ENCODE measurements at regions not wholly inside any gene's neighbourhood (a gene's known extent, or its start where the extent isn't known, plus 50 kb on each side); places are given as distances from the start of the nearest gene placed in this dataset.

DNA sequence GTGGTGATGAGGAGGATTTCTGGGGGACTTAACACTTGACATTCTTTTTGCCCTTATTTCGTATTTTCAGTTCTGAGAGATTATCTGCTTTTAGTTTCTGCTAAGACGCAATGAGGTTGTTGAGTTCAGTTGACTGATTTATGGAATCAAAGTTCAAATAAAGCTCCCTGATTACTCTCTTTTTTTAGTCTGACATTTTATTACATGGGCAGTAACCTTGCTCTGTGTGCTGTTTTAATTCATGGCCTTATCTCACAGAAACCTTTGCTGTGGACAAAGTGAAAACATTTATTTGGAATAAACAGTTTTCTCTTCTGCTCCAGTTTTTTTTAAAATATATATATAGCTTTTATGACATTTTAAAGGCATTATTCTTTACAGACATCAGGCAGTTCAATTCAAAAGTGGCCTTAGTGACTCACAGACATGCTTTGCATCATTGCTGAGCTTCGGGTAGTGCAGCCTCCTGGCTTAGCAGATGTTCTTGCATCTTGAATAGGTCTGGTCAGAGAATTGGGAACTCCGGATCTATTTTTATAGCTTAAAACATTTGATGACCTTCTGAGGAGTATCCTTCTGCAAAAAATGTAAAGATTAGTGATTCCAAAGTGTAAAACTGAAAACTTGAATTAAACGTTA lies 162.9 kb downstream of the FAM170A start:
- no peaks in the 10 kb centered on the region for H3K4me1 ChIP-seq (ENCODE audit: insufficient read depth, insufficient read length)
- H3K9ac ChIP-seq (ENCODE audit: insufficient read length, low read depth): no peak overlapping the region
- no peaks in the 10 kb centered on the region for H3K36me3 ChIP-seq (ENCODE audit: insufficient read depth, insufficient read length, low read length)
- H3K9me3 ChIP-seq (ENCODE audit: insufficient read depth, low read length): no peaks in the 10 kb centered on the region
- DNase-seq (ENCODE audit: low read depth, low spot score): no peak
- H3K4me3 ChIP-seq (ENCODE audit: insufficient read length, low read depth): no peak overlapping the region
- no peak for TF ChIP-seq SUZ12 (IDR thresholded peaks at IDR 0.05; ENCODE audit: extremely low read depth, insufficient read depth, insufficient read length)
- no peak for TF ChIP-seq YY1 (IDR thresholded peaks at IDR 0.05; ENCODE audit: insufficient read depth, insufficient read length)
- no peak for TF ChIP-seq ZNF274 (IDR thresholded peaks at IDR 0.05; ENCODE audit: low read depth, low read length)
- H3K27me3 ChIP-seq (ENCODE audit: insufficient read depth, insufficient read length): no peaks in the 10 kb centered on the region

GRCh38 chr5:119795768-119796167 lies 166.4 kb downstream of the FAM170A start:
- TF ChIP-seq ZNF274 (IDR thresholded peaks at IDR 0.05; ENCODE audit: low read depth, low read length) (no peak), SUZ12 (IDR thresholded peaks at IDR 0.05; ENCODE audit: extremely low read depth, insufficient read depth, insufficient read length) (no peak), YY1 (IDR thresholded peaks at IDR 0.05; ENCODE audit: insufficient read depth, insufficient read length) (no peak)

DNA sequence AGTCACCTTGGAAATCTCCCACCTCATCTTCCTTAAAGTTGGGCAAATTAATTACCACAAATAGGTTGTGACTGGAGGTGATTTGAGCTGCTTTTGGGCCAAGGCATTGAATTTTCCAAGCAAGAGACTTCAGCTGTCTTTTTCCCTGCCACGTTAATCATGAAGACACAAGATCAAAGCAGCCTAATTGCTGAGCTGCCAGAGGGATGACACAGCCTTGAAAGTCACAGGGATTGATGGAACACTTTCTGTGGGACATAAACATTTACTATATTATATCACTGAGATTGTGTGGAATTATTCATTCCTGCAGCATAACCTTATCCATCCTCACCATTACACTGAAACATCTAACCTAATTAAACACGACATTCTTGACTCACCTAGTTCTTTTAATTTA lies 172.2 kb downstream of the FAM170A start:
- no peak overlapping the region for H3K4me3 ChIP-seq (ENCODE audit: insufficient read length, low read depth)
- H3K9ac ChIP-seq (ENCODE audit: insufficient read length, low read depth): no peak overlapping the region
- no peak for DNase-seq (ENCODE audit: low read depth, low spot score)
- H3K9me3 ChIP-seq (ENCODE audit: insufficient read depth, low read length): no peaks in the 10 kb centered on the region
- H3K27me3 ChIP-seq (ENCODE audit: insufficient read depth, insufficient read length): no peaks in the 10 kb centered on the region
- no peaks in the 10 kb centered on the region for H3K36me3 ChIP-seq (ENCODE audit: insufficient read depth, insufficient read length, low read length)
- TF ChIP-seq YY1 (IDR thresholded peaks at IDR 0.05; ENCODE audit: insufficient read depth, insufficient read length) (no peak), SUZ12 (IDR thresholded peaks at IDR 0.05; ENCODE audit: extremely low read depth, insufficient read depth, insufficient read length) (no peak), ZNF274 (IDR thresholded peaks at IDR 0.05; ENCODE audit: low read depth, low read length) (no peak)
- no peaks in the 10 kb centered on the region for H3K4me1 ChIP-seq (ENCODE audit: insufficient read depth, insufficient read length)

More at GRCh38 chr5:119795768-119796167, 166.4 kb downstream of the FAM170A start:
- DNase-seq (ENCODE audit: low read depth, low spot score): no peak
- no peaks in the 10 kb centered on the region for H3K36me3 ChIP-seq (ENCODE audit: insufficient read depth, insufficient read length, low read length)
- H3K9ac ChIP-seq (ENCODE audit: insufficient read length, low read depth): no peak overlapping the region
- no peak overlapping the region for H3K4me3 ChIP-seq (ENCODE audit: insufficient read length, low read depth)
- no peaks in the 10 kb centered on the region for H3K27me3 ChIP-seq (ENCODE audit: insufficient read depth, insufficient read length)
- H3K4me1 ChIP-seq (ENCODE audit: insufficient read depth, insufficient read length): no peaks in the 10 kb centered on the region
- H3K9me3 ChIP-seq (ENCODE audit: insufficient read depth, low read length): no peaks in the 10 kb centered on the region

DNA sequence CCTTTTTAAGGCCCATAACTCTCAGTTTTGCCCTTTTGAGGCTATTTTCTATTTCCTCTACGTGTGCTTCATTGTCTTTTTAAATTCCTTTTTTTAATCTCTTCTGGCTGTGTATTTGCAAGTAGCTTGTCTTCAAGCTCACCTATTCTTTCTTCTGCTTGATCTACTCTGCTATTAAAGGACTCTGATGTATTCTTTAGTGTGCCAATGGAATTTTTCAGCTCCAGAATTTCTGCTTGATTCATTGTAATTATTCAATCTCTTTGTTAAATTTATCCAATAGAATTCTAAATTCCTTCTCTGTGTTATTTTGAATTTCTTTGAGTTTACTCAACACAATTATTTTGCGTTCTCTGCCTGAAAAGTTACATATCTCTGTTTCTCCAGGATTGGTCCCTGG lies 178.7 kb downstream of the FAM170A start:
- DNase-seq (ENCODE audit: low read depth, low spot score): no peak
- TF ChIP-seq YY1 (IDR thresholded peaks at IDR 0.05; ENCODE audit: insufficient read depth, insufficient read length) (no peak), SUZ12 (IDR thresholded peaks at IDR 0.05; ENCODE audit: extremely low read depth, insufficient read depth, insufficient read length) (no peak), ZNF274 (IDR thresholded peaks at IDR 0.05; ENCODE audit: low read depth, low read length) (no peak)
- no peaks in the 10 kb centered on the region for H3K36me3 ChIP-seq (ENCODE audit: insufficient read depth, insufficient read length, low read length)

DNA sequence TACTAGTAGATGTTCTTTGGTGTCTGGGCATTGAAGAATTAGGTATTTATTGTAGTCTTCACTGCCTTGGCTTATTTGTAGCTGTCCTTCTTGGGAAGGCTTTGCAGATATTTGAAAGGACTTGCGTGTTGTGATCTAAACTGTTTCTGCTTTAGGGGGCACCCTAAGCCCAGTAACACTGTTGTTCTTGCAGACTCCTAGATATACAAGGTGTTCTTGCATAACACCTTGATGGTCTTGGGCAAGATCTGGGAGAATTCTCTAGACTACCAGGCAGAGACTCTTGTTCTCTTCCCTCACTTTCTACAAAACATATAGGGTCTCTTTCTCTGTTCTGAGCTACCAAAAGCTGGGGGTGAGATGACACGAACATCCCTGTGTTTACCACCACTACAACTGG lies 179.1 kb downstream of the FAM170A start:
- H3K9me3 ChIP-seq (ENCODE audit: insufficient read depth, low read length): no peaks in the 10 kb centered on the region
- no peaks in the 10 kb centered on the region for H3K27me3 ChIP-seq (ENCODE audit: insufficient read depth, insufficient read length)
- DNase-seq (ENCODE audit: low read depth, low spot score): no peak
- H3K4me3 ChIP-seq (ENCODE audit: insufficient read length, low read depth): no peak overlapping the region
- TF ChIP-seq ZNF274 (IDR thresholded peaks at IDR 0.05; ENCODE audit: low read depth, low read length) (no peak), SUZ12 (IDR thresholded peaks at IDR 0.05; ENCODE audit: extremely low read depth, insufficient read depth, insufficient read length) (no peak), YY1 (IDR thresholded peaks at IDR 0.05; ENCODE audit: insufficient read depth, insufficient read length) (no peak)
- H3K4me1 ChIP-seq (ENCODE audit: insufficient read depth, insufficient read length): no peaks in the 10 kb centered on the region
- H3K36me3 ChIP-seq (ENCODE audit: insufficient read depth, insufficient read length, low read length): no peaks in the 10 kb centered on the region
- H3K9ac ChIP-seq (ENCODE audit: insufficient read length, low read depth): no peak overlapping the region

More for the DNA sequence above, 178.7 kb downstream of the FAM170A start:
- Histone ChIP-seq H3K9me3 (ENCODE audit: insufficient read depth, low read length) (no peaks in the 10 kb centered on the region), H3K4me3 (ENCODE audit: insufficient read length, low read depth) (no peak overlapping the region), H3K27me3 (ENCODE audit: insufficient read depth, insufficient read length) (no peaks in the 10 kb centered on the region), H3K4me1 (ENCODE audit: insufficient read depth, insufficient read length) (no peaks in the 10 kb centered on the region), H3K9ac (ENCODE audit: insufficient read length, low read depth) (no peak overlapping the region)

DNA sequence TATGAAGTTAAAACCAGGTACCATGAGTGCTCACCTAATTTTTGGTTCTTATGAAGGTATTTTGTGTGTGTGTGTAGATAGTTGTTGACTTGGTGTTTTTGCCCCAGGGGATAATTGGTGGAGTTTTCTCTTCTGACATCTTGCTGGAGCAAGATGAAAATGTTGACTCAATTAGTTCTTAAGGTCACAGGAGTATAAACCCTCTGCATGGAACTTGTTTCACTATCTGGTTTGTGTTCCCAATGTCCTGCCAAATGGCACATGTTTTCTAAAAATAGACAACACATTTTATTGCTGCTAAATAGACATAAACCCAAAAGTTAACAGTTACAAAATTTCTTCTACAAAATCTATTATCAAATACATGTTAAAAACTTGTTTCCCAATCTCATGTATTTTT lies 180.9 kb downstream of the FAM170A start:
- TF ChIP-seq YY1 (IDR thresholded peaks at IDR 0.05; ENCODE audit: insufficient read depth, insufficient read length) (no peak), SUZ12 (IDR thresholded peaks at IDR 0.05; ENCODE audit: extremely low read depth, insufficient read depth, insufficient read length) (no peak), ZNF274 (IDR thresholded peaks at IDR 0.05; ENCODE audit: low read depth, low read length) (no peak)
- Histone ChIP-seq H3K4me3 (ENCODE audit: insufficient read length, low read depth) (no peak overlapping the region), H3K9me3 (ENCODE audit: insufficient read depth, low read length) (no peaks in the 10 kb centered on the region), H3K27me3 (ENCODE audit: insufficient read depth, insufficient read length) (no peaks in the 10 kb centered on the region), H3K4me1 (ENCODE audit: insufficient read depth, insufficient read length) (no peaks in the 10 kb centered on the region), H3K36me3 (ENCODE audit: insufficient read depth, insufficient read length, low read length) (no peaks in the 10 kb centered on the region), H3K9ac (ENCODE audit: insufficient read length, low read depth) (no peak overlapping the region)
- DNase-seq (ENCODE audit: low read depth, low spot score): no peak

- TF ChIP-seq ZNF274 (IDR thresholded peaks at IDR 0.05; ENCODE audit: low read depth, low read length): no peak
- no peak for TF ChIP-seq YY1 (IDR thresholded peaks at IDR 0.05; ENCODE audit: insufficient read depth, insufficient read length)
- TF ChIP-seq SUZ12 (IDR thresholded peaks at IDR 0.05; ENCODE audit: extremely low read depth, insufficient read depth, insufficient read length): no peak
- no peak overlapping the region for H3K9ac ChIP-seq (ENCODE audit: insufficient read length, low read depth)
- peak; percentile 6 for DNase-seq (ENCODE audit: low read depth, low spot score)
- H3K36me3 ChIP-seq (ENCODE audit: insufficient read depth, insufficient read length, low read length): no peaks in the 10 kb centered on the region
- H3K27me3 ChIP-seq (ENCODE audit: insufficient read depth, insufficient read length): no peaks in the 10 kb centered on the region
- no peaks in the 10 kb centered on the region for H3K9me3 ChIP-seq (ENCODE audit: insufficient read depth, low read length)
- H3K4me3 ChIP-seq (ENCODE audit: insufficient read length, low read depth): no peak overlapping the region
- H3K4me1 ChIP-seq (ENCODE audit: insufficient read depth, insufficient read length): no peaks in the 10 kb centered on the region
Observed at GRCh38 chr5:119811458-119811857, 182.1 kb downstream of the FAM170A start.
